ENCODE measurements at regions not wholly inside any gene's neighbourhood (a gene's known extent, or its start where the extent isn't known, plus 50 kb on each side); places are given as distances from the start of the nearest gene placed in this dataset.

- no peaks in the 10 kb centered on the region for H3K9me2 ChIP-seq (ENCODE audit: insufficient read depth)
- DNase-seq: no peak
- H3F3A ChIP-seq (ENCODE audit: insufficient read depth): peaks cover 72% of the 10 kb centered on the region
- H3K79me2 ChIP-seq (ENCODE audit: insufficient read depth): peaks cover 100% of the 10 kb centered on the region
- no peak for TF ChIP-seq EZH2phosphoT487 (IDR thresholded peaks at IDR 0.05; ENCODE audit: insufficient read depth, low read depth)
- no peak for TF ChIP-seq EZH2 (IDR thresholded peaks at IDR 0.05; ENCODE audit: insufficient read depth, poor library complexity, severe bottlenecking)
- H3K9me3 ChIP-seq (ENCODE audit: low read depth): no peaks in the 10 kb centered on the region
- in situ Hi-C loops (cut with MboI): no loop called here
- no peak overlapping the region for H2AFZ ChIP-seq
- no peak overlapping the region for H3K9ac ChIP-seq
- 86 to 88% methylated on average over 6 of the region's 6 CpGs for WGBS, 2 experiments (ENCODE audit: low coverage in 1 of 2, low lambda C conversion rate in 2 of 2, missing lambda C conversion rate in 2 of 2)
- H3K27me3 ChIP-seq (replicated peaks; ENCODE audit: insufficient read depth): no peaks in the 10 kb centered on the region
- H3K4me2 ChIP-seq (ENCODE audit: unreplicated experiment): no peak overlapping the region
- H3K4me3 ChIP-seq: no peak overlapping the region
- H3K27ac ChIP-seq: peak overlapping the region; percentile 31
- peaks cover 25% of the 10 kb centered on the region; the same call in 1 of the 2 replicates for H3K36me3 ChIP-seq (ENCODE audit: low read depth)
- no peaks in the 10 kb centered on the region for H4K20me1 ChIP-seq (ENCODE audit: insufficient read depth)
- peaks cover 44% of the 10 kb centered on the region for H3K4me1 ChIP-seq (ENCODE audit: insufficient read depth)
These were observed 54.8 kb downstream of the ZBTB38 start for GRCh38 chr3:141422961-141423582.

DNA sequence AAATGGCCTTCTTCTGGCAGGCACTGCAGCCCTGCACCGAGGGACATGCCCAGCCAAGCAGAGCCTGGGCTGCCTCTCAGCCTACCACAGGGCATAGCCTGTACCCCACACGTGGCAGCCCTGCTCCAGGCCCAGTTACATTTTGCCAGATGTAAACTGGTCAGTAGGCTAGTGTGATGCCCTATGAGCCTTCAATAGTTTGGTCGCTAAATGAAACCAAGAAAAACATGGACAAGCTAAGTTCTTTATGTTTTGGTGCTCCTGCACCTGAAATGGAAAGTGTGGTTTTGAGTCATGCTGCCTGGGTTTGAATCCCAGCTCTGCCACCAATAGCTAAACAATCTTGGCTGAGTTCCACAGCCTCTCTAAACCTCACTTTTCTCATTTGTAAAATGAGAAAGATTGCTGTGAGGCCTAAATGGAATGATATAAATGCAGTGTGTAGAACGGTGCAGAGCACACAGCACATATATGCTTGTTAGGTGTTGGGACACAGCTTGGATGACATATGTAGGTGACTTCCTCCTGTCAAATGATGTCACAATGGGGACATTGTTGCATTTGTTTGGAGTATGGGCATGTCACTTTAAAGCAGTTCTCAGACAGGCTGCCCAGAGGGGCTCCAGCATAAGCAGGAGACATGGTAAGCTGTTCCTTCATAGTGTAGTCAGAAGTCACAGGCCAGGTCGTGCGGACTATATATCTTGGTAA lies 57.4 kb downstream of the ZBTB38 start:
- TF ChIP-seq EZH2phosphoT487 (IDR thresholded peaks at IDR 0.05; ENCODE audit: insufficient read depth, low read depth) (no peak), EZH2 (IDR thresholded peaks at IDR 0.05; ENCODE audit: insufficient read depth, poor library complexity, severe bottlenecking) (no peak)
- Histone ChIP-seq H2AFZ (no peak overlapping the region), H3K9ac (no peak overlapping the region), H3K27ac (peak overlapping the region; percentile 60), H3K27me3 (replicated peaks; ENCODE audit: insufficient read depth) (no peaks in the 10 kb centered on the region), H3K36me3 (ENCODE audit: low read depth) (peaks cover 16% of the 10 kb centered on the region; the same call in 1 of the 2 replicates), H3K9me2 (ENCODE audit: insufficient read depth) (no peaks in the 10 kb centered on the region), H3K4me1 (ENCODE audit: insufficient read depth) (peaks cover 35% of the 10 kb centered on the region), H3K4me2 (ENCODE audit: unreplicated experiment) (no peak overlapping the region), H4K20me1 (ENCODE audit: insufficient read depth) (no peaks in the 10 kb centered on the region), H3F3A (ENCODE audit: insufficient read depth) (peaks cover 46% of the 10 kb centered on the region), H3K9me3 (ENCODE audit: low read depth) (no peaks in the 10 kb centered on the region), H3K79me2 (ENCODE audit: insufficient read depth) (peaks cover 100% of the 10 kb centered on the region), H3K4me3 (no peak overlapping the region)
- 79 to 82% methylated on average over 6 of the region's 6 CpGs for WGBS, 2 experiments (ENCODE audit: low coverage in 1 of 2, low lambda C conversion rate in 2 of 2, missing lambda C conversion rate in 2 of 2)
- in situ Hi-C loops (cut with MboI): no loop called here
- DNase-seq: peak; percentile 63

DNA sequence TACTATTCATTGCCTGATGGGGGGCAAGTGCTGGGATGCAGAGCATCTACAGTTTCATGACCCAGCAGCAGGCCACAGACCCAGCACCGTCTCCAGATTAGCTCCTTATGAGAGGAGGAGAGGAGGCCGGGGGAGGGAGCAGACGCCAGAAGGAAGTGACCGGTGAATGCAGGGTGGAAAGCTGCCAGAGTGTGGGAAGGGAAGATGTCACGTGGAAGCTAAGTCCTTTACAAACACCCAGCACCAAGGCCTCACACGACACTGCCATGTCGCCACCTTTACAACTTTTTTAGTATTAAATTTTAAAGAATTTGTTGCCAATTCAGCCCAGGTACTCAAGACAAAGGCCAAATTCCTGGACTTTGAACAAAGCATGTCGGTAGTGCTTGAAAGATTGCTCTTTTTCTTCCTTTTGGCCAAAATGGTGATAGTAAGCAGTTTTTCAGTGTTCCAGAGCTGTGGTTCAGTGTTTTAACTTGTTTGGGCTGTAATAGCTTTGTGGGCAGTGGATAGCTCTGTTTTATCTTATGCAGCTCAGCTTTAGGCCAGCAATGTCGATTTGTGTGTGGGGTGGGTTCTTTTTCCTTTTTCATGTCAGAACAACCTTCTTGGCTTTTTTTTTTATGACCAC lies 58.2 kb downstream of the ZBTB38 start:
- DNase-seq: peak; percentile 73
- Histone ChIP-seq H3K9me3 (ENCODE audit: low read depth) (no peaks in the 10 kb centered on the region), H2AFZ (no peak overlapping the region), H3K4me2 (ENCODE audit: unreplicated experiment) (no peak overlapping the region), H3F3A (ENCODE audit: insufficient read depth) (peaks cover 37% of the 10 kb centered on the region), H3K9ac (peak overlapping the region; percentile 30; the same call in 1 of the 2 replicates), H3K4me3 (no peak overlapping the region), H3K27me3 (replicated peaks; ENCODE audit: insufficient read depth) (no peaks in the 10 kb centered on the region), H3K4me1 (ENCODE audit: insufficient read depth) (peaks cover 27% of the 10 kb centered on the region), H3K36me3 (ENCODE audit: low read depth) (peaks cover 17% of the 10 kb centered on the region; the same call in 1 of the 2 replicates), H3K27ac (peak overlapping the region; percentile 60), H4K20me1 (ENCODE audit: insufficient read depth) (no peaks in the 10 kb centered on the region), H3K79me2 (ENCODE audit: insufficient read depth) (peaks cover 99% of the 10 kb centered on the region), H3K9me2 (ENCODE audit: insufficient read depth) (no peaks in the 10 kb centered on the region)
- WGBS, 2 experiments (ENCODE audit: low coverage in 1 of 2, low lambda C conversion rate in 2 of 2, missing lambda C conversion rate in 2 of 2): 40 to 49% methylated on average over 9 of the region's 9 CpGs
- in situ Hi-C loops (cut with MboI): no loop called here
- TF ChIP-seq EZH2phosphoT487 (IDR thresholded peaks at IDR 0.05; ENCODE audit: insufficient read depth, low read depth) (no peak), EZH2 (IDR thresholded peaks at IDR 0.05; ENCODE audit: insufficient read depth, poor library complexity, severe bottlenecking) (no peak)

DNA sequence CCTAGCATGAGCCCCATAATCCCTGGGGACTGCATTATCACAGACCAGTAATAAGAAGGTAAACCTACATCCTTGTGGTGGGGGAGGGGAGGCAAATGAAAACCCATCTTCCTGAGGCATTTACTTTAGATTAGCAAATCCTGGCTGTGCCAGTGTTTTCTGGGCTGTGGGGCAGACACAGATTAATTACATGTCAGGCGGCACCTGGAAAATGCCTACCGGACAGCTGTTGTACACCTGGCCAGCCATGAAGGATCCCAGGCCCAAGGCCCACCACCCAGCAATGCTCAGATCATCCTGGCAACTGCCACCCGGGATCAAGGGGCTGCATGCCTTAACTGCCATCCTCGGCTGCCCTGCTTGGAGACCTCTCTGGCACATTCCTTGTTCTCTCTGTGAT lies 59.1 kb upstream of the RASA2 start:
- Histone ChIP-seq H3K27me3 (replicated peaks; ENCODE audit: insufficient read depth) (no peaks in the 10 kb centered on the region), H3K79me2 (ENCODE audit: insufficient read depth) (peaks cover 99% of the 10 kb centered on the region), H4K20me1 (ENCODE audit: insufficient read depth) (no peaks in the 10 kb centered on the region), H3F3A (ENCODE audit: insufficient read depth) (peaks cover 40% of the 10 kb centered on the region), H3K4me3 (no peak overlapping the region), H3K9ac (no peak overlapping the region), H2AFZ (no peak overlapping the region), H3K9me2 (ENCODE audit: insufficient read depth) (no peaks in the 10 kb centered on the region), H3K4me1 (ENCODE audit: insufficient read depth) (peaks cover 20% of the 10 kb centered on the region), H3K9me3 (ENCODE audit: low read depth) (no peaks in the 10 kb centered on the region), H3K27ac (0 out of 2 replicates have a peak overlapping the region, but pooled peaks have one; percentile 60), H3K4me2 (ENCODE audit: unreplicated experiment) (no peak overlapping the region), H3K36me3 (ENCODE audit: low read depth) (peaks cover 29% of the 10 kb centered on the region; the same call in 1 of the 2 replicates)
- 73 to 76% methylated on average over 4 of the region's 4 CpGs for WGBS, 2 experiments (ENCODE audit: low coverage in 1 of 2, low lambda C conversion rate in 2 of 2, missing lambda C conversion rate in 2 of 2)
- no peak for TF ChIP-seq EZH2 (IDR thresholded peaks at IDR 0.05; ENCODE audit: insufficient read depth, poor library complexity, severe bottlenecking)
- TF ChIP-seq EZH2phosphoT487 (IDR thresholded peaks at IDR 0.05; ENCODE audit: insufficient read depth, low read depth): no peak
- DNase-seq: no peak
- in situ Hi-C loops (cut with MboI): no loop called here

Measured in GM23248 (cell line).